MM.1S (cell line): ENCODE measurements at regions not wholly inside any gene's neighbourhood (a gene's known extent, or its start where the extent isn't known, plus 50 kb on each side); places are given as distances from the start of the nearest gene placed in this dataset.

Experiments
- EZH2phosphoT487 ChIP-seq: fragments of 300-600 bp; sonication (generic); IDR thresholded peaks from 2 replicates; pipeline ENCODE4 v1.6.1; 2018; ENCODE audit warnings: antibody characterized with exemption, low read length
- TF ChIP-seq, protein P1 (sequence below): fragments of 300-600 bp; sonication (generic); IDR thresholded peaks from 2 replicates; pipeline ENCODE4 v1.5.1; 2016; ENCODE audit warnings: antibody characterized with exemption, low read length, mixed read lengths

DNA sequence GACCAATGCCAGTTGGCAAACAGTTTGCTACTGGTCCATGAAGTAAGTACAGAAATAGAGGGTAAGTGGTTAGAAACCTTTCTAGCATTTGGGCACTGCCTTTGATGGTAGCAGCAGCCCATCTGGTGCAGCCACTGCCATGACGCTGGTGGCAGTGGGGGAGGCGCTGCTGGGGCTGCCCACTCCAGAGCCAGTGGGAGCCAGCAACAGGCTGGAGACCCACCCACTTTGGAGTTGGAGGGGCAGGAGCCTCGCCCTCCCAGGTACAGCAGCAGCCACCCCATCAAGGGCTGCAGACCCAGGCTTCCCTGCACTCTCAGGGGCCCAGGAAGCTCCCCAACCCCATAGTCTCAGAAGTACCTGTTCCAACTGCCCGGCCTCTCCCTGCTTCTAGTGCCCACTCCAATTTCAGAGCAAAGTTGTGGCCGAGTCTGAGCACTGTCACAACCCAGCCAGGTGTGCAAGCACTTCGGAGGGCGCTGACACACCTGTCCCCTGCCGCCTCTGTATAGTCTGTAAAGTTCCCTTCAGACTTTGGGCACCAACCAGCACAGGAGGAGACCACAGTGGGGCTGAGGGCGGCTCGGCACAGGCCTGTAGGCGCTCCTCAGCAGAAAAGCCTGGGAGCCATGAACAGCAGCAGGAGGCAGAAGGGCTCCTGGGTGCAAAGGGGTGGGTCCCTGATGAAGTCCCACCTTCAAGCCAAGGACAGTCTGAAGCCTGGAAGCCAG is 125.6 kb upstream of the CCDC150 start:
- no peak for TF ChIP-seq EZH2phosphoT487
- TF ChIP-seq, protein P1, sequence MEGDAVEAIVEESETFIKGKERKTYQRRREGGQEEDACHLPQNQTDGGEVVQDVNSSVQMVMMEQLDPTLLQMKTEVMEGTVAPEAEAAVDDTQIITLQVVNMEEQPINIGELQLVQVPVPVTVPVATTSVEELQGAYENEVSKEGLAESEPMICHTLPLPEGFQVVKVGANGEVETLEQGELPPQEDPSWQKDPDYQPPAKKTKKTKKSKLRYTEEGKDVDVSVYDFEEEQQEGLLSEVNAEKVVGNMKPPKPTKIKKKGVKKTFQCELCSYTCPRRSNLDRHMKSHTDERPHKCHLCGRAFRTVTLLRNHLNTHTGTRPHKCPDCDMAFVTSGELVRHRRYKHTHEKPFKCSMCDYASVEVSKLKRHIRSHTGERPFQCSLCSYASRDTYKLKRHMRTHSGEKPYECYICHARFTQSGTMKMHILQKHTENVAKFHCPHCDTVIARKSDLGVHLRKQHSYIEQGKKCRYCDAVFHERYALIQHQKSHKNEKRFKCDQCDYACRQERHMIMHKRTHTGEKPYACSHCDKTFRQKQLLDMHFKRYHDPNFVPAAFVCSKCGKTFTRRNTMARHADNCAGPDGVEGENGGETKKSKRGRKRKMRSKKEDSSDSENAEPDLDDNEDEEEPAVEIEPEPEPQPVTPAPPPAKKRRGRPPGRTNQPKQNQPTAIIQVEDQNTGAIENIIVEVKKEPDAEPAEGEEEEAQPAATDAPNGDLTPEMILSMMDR: no peak
